GM21526 (cell line): ENCODE measurements at regions not wholly inside any gene's neighbourhood (a gene's known extent, or its start where the extent isn't known, plus 50 kb on each side); places are given as distances from the start of the nearest gene placed in this dataset.

Experiments
- ATAC-seq: cut with Tn5 transposase; IDR thresholded peaks from one replicate; pipeline ENCODE4 v1.9.1; 2021; ENCODE audit warnings: moderate library complexity; ENCODE audit not compliant: unreplicated experiment, low FRiP score

GRCh38 chr4:164154416-164154815 is 599.5 kb upstream of the SMIM31 start:
- ATAC-seq = no peak

GRCh38 chr4:164169591-164169990 is 584.3 kb upstream of the SMIM31 start:
- ATAC-seq = no peak

GRCh38 chr4:164177153-164177552 is 576.8 kb upstream of the SMIM31 start:
- ATAC-seq = no peak

- no peak for ATAC-seq
Observed at GRCh38 chr4:164177753-164178152, 576.2 kb upstream of the SMIM31 start.

- ATAC-seq = no peak
Observed at GRCh38 chr4:164188236-164188635, 565.7 kb upstream of the SMIM31 start.

GRCh38 chr4:164192844-164193243 is 561.1 kb upstream of the SMIM31 start:
- no peak for ATAC-seq

GRCh38 chr4:164193676-164194075 is 560.3 kb upstream of the SMIM31 start:
- ATAC-seq = no peak

GRCh38 chr4:164197556-164197955 is 556.4 kb upstream of the SMIM31 start:
- no peak for ATAC-seq

GRCh38 chr4:164203476-164203875 is 550.5 kb upstream of the SMIM31 start:
- no peak for ATAC-seq

GRCh38 chr4:164204434-164204833 is 549.5 kb upstream of the SMIM31 start:
- ATAC-seq = no peak

GRCh38 chr4:164207460-164207859 is 546.5 kb upstream of the SMIM31 start:
- no peak for ATAC-seq

- no peak for ATAC-seq
Observed at GRCh38 chr4:164210377-164210776, 543.6 kb upstream of the SMIM31 start.

- ATAC-seq = no peak
Observed at GRCh38 chr4:164212134-164212533, 541.8 kb upstream of the SMIM31 start.

- no peak for ATAC-seq
Observed at GRCh38 chr4:164212714-164213113, 541.2 kb upstream of the SMIM31 start.

- no peak for ATAC-seq
Observed at GRCh38 chr4:164215113-164215741, 538.7 kb upstream of the SMIM31 start.

GRCh38 chr4:164221631-164222030 is 532.3 kb upstream of the SMIM31 start:
- no peak for ATAC-seq

- no peak for ATAC-seq
Observed at GRCh38 chr4:164224871-164225270, 529.1 kb upstream of the SMIM31 start.

- ATAC-seq = no peak
Observed at GRCh38 chr4:164229255-164229654, 524.7 kb upstream of the SMIM31 start.

GRCh38 chr4:164239433-164239832 is 514.5 kb upstream of the SMIM31 start:
- no peak for ATAC-seq

- no peak for ATAC-seq
Observed at GRCh38 chr4:164239976-164240375, 514.0 kb upstream of the SMIM31 start.

GRCh38 chr4:164251257-164251656 is 502.7 kb upstream of the SMIM31 start:
- ATAC-seq = no peak

- ATAC-seq = no peak
Observed at GRCh38 chr4:164252286-164252685, 501.6 kb upstream of the SMIM31 start.

- no peak for ATAC-seq
Observed at GRCh38 chr4:164261831-164262230, 492.1 kb upstream of the SMIM31 start.
